Activated CD4-positive, CD25-positive, alpha-beta regulatory T cell treated with anti-CD3 and anti-CD28 coated beads, Interleukin-2, amount 50 U/mL, for 72 hours (primary cell): ENCODE measurements at regions not wholly inside any gene's neighbourhood (a gene's known extent, or its start where the extent isn't known, plus 50 kb on each side); places are given as distances from the start of the nearest gene placed in this dataset.

Source experiments
- DNase-seq: peaks from one replicate; pipeline ENCODE4 v3.0.0; 2021

DNA sequence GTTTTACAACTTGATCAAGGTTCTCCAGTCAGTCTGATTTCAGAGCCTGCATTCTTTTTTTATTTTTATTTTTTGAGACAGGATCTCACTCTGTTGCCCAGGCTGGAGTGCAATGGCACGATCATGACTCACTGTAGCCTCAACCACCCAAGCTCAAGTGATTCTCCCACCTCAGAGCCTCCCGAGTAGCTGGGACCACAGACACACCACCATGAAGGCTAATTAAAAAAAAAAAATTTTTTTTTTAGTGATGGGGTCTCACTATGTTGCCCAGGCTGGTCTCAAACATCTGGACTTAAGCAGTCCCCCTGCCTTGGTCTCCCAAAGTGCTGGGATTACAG, 117.2 kb upstream of the NAV2 start:
- DNase-seq = no peak

DNA sequence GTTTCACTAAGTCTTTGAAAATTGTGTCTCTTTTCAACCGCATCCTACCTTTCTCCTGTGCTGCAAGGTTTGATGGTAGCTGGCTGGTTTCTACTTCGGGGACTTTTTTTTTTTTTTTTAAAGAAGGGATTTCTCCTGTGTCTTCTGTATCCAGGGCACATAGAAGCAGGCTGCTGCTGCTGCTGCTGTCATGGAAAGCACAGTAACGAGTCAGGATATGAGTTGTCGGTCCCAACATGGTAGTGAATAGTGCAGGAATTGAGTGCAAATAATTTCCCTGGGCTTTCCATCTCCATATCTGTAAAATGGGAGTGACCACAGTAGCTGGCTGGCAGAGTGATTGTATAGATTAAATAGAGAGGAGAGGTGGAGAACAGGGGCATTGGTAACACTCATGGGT, 118.3 kb upstream of the NAV2 start:
- DNase-seq = no peak

DNA sequence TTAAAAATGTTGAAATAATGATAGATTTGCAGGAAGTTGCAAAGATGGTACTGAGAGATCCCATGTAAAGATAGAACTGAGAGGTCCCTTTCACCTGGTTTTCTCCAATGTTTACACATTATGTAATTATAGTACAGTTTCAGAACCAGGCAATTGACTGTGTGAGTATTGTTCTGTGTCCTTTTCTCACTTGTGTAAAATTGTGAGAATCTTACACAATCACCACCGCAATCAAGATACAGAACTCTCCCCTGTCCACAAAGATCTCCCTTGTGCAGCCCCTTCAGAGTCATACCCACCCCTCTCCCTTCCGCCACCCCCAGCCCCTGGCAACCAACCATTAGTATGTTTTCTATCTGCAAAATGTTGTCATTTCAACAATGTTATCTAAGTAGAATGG, 119.8 kb upstream of the NAV2 start:
- DNase-seq = no peak

DNA sequence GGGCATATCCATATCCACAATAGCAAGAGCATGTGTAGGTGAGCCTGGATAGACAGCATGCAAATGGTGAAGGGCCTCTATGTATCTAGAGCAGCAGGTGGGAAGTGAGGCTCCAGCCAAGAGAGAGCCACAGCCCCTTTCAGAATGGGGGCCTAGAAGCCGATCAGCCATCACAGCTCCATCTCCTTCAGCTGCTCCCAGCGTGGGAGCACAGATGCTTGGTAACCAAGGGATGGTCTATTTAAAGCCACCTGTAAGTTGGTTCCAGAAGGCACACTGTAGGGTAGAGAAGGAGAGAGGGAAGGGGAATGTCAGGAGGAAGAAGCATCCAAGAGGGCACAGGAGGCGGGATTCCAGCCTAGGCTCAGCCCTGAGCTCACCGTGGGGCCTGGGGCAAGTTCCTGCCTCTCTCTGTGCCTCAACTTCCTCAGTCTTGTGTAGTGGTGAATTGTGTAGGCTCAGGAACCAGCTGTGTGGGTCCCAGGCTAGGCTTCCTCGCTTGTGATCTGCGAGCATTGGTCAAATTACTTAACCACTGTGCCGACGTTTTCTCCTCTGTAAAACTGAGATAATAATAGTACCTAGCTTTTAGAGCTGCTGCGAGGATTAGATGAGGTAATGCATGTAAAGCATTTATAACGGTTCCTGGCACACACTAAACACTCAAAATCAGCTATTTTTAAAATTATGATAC, 122.9 kb upstream of the NAV2 start:
- DNase-seq = no peak

- DNase-seq = no peak
Measured at GRCh38 chr11:19587979-19588378, 124.7 kb upstream of the NAV2 start.

GRCh38 chr11:19580646-19581045, 132.0 kb upstream of the NAV2 start:
- no peak for DNase-seq

DNA sequence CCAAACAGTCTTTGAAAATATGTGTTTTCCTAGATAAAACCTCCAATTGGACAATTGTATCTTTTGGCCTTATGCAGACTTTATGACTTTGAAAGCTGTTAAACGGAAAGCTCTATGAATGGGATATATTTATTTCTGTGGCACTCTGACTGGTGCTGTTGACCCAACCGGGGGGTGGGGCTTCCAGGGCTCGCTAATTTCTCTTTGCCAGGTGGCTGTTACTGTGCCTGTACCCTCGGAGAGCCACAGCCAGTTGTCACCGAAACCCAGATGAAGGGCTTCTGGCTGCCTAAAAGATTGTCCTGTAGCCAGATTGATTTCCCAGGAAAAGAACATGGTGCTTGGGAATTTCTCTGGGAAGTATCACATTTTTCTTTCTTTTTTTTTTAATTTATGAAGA, 132.7 kb upstream of the NAV2 start:
- no peak for DNase-seq

GRCh38 chr11:19578871-19579270, 133.8 kb upstream of the NAV2 start:
- no peak for DNase-seq

DNA sequence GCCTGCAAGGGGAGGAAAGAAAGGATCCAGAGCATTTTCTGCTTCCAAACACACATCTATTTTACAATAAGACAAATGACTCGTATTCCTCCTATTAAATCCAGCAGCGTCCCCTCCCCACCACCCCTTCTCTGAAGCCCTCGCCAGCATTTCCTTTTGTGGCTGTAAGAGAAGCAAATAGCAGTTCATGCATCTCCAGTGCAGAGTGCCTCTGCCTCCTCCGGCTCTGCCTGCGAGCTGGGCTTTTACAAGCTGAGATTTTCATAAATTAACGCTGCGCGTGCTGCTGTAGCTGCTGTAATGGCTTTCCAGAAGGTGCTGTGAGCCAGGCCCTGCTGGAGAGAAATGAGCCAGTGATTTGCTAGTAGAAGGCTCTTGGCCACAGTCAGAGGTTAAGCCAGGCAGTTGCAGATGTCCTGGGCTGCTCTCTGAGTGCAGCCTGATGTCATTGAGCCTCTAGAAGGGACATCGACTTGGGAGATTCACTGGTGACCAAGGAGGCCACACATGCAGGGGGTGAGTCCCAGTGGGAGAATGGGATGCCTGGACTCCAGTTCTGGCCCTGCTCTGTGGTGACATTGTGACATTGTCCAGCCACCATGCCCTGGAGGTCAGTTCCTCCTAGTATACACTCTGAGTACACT, 134.5 kb upstream of the NAV2 start:
- no peak for DNase-seq

DNA sequence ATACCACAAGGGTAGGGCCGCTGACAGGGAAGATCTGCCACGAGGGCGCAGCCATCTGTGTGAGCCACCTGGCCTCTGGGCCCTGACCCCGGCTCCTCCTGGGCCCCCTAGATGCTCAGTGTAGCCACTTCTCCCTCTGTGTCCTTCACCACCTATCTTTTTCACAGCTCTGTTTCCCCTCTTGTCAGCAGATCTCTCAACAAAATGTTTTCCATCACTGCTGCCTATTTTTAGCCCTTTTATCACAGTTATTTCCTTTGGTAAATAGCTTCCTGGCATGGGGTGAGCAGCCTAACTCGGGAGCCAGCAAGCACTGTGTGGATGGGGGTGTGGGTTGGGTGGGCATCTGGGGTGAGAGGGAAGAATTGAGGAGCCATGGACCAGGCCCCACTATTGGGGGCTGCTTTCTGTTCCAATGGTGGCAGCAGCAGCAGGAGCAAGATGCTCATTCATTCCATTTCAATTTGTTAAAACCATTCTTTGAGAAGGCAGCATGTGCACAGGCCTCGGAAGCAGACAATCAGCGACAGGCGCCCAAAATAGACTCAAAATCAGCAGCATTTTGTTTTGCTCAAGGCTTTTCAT, 135.2 kb upstream of the NAV2 start:
- DNase-seq = no peak

- no peak for DNase-seq
Measured at GRCh38 chr11:19576903-19577302, 135.7 kb upstream of the NAV2 start.

DNA sequence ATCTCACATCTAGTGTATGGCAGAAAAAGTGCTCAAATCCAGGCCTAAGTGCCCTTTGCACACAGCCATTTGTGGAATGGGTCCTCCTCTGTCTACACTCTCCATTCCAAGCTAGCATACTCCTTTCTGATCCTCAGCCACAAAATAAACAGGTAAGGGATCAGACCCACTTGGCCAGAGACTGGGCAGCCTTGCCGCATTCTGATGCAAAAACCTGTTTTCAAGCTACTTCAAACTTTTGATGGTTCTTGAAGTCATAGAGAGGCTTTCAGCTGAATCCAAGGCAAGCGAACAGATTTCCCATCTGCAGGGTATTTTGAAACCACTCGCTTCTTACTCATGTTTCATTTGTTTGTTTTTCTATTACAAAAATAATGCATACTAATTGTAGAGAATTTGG, 136.6 kb upstream of the NAV2 start:
- DNase-seq = no peak

DNA sequence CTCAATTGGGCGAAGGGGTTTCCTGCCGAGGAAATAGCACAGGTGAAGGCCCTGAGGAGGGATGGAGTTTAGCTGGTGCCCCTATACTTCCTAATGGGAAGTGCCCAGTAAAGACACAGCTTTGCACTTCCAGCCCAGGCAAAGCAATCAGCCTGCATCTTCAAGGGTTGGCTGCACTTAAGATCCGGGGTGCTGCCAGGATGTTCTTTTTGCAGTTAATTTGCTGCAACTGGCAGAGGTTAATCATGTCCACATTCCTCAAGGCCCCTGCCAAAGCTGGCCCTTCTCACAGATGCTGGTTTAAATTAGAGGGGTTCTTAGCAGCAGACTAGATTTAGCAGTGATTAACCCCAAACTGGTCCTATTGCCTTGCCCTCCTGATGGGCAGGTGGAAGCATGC, 137.7 kb upstream of the NAV2 start:
- DNase-seq = no peak

GRCh38 chr11:19573666-19574065, 139.0 kb upstream of the NAV2 start:
- DNase-seq = no peak

- no peak for DNase-seq
Measured at GRCh38 chr11:19571906-19572305, 140.7 kb upstream of the NAV2 start.

DNA sequence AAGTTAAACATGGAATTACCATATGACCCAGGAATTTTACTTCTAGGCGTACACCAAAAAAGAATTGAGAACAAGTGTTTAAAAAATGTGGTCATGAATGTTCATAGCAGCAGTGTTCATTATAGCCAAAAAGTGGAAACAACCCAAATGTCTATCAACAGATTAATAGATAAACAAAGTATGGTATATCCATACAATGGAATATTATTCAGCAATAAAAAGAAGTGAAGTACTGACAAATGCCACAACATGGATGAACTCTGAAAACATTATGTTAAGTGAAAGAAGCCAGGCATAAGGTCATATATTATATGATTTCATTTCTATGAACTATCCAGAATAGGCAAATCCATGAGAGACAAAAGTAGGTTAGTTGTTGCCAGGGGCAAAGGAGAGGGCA, 141.7 kb upstream of the NAV2 start:
- DNase-seq = no peak

DNA sequence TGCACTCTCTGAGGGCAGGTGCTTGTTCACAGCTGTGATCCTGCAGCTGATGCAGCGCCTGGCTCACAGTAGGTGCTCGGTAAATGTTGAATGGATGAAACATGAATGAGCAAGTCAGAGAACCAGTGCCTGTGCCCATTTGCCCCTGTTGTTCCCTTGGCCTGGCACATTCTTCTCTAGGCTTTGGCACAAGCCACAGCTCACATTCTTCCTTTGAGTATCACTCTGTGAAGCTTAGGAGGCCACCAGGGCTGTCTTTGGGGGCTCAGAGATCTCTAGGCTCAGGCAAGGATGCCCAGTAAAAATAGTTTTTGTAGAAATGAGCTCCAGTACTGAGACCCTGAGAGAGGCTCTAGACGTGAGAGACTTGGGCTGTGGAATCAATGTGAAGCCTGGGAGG, 144.6 kb upstream of the NAV2 start:
- no peak for DNase-seq

DNA sequence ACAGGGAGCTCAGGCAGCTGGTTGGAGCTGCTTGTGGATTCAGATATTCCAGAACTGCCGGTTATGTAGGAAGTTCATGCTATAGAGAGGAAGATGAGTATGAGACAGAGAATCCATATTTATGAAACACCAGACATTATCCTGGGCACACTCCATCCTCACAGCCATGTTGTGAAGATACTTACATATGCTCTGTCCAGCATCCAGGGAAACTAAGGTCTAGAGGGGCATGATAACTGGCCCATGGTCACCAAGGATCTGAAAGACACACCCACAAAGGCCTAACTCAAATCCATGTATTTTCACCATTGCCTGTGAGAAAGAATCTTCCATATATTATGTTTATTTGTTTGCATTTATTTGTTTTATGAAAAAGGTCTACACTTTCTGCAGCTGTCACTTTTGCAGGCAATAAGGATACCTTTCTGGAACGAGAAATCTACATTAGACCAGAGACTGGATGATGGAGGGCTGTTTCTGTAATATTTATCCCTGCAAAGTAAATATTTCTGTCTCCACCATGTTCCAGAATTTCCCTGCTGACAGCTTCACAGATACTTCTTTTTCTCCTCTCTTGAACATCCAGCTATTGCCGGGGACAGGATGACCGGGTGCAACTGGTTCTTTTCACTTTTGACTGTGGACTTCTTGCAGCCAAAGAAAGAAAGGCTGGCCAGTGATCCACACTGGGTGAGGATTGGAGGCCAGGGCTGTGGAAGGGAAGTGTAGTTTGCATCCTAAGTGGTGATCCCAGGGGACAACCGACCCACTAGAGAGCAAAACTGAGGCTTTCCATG, 145.9 kb upstream of the NAV2 start:
- no peak for DNase-seq

GRCh38 chr11:19565639-19566038, 147.0 kb upstream of the NAV2 start:
- DNase-seq = no peak

GRCh38 chr11:19562156-19562555, 150.5 kb upstream of the NAV2 start:
- no peak for DNase-seq

GRCh38 chr11:19561011-19561410, 151.6 kb upstream of the NAV2 start:
- no peak for DNase-seq

GRCh38 chr11:19560156-19560555, 152.5 kb upstream of the NAV2 start:
- no peak for DNase-seq

DNA sequence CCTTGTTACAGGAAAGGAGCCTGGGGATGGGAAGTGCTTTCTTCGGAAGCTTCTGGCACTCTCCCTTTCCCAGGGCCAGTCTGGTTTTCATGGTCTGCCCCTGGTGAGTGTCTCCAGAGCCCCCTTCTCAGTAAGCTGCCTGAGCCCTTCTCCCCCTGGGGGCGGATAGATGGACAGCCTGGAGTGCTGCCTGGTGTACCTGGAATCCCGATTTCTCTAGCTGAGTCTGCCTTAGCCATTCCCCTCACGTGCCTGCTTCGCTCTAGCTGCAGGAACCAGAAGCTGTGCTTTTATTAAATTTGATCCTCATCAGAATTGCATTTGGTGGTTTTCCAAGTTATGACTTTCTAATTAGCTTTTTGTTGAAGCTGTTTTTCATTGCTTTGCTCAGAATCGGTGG, 152.9 kb upstream of the NAV2 start:
- no peak for DNase-seq
